H1 (cell line): ENCODE measurements at regions not wholly inside any gene's neighbourhood (a gene's known extent, or its start where the extent isn't known, plus 50 kb on each side); places are given as distances from the start of the nearest gene placed in this dataset.

Experiments
- ASH2L ChIP-seq: fragments of 200-600, 300-600 bp; sonication (generic); IDR thresholded peaks from one replicate; pipeline ENCODE4 v1.7.1; 2017; ENCODE audit warnings: low read length
- EZH2 ChIP-seq: fragments of 200-600 bp; sonication (generic); IDR thresholded peaks from 2 replicates; pipeline ENCODE4 v1.7.1; 2012; ENCODE audit warnings: low read depth, mild to moderate bottlenecking, moderate library complexity, low read length, inconsistent platforms; ENCODE audit not compliant: severe bottlenecking
- FOSL1 ChIP-seq: IDR thresholded peaks from 2 replicates; pipeline ENCODE4 v1.6.1; 2011; ENCODE audit warnings: mild to moderate bottlenecking, low read depth, low read length, moderate library complexity; ENCODE audit not compliant: insufficient read depth
- JUND ChIP-seq: IDR thresholded peaks from 2 replicates; pipeline ENCODE4 v1.6.1; 2011; ENCODE audit warnings: mild to moderate bottlenecking, improper control_type of control experiment, low read length
- KDM5A ChIP-seq: fragments of 200-600 bp; IDR thresholded peaks from 2 replicates; pipeline ENCODE4 v1.7.1; 2012; ENCODE audit warnings: mild to moderate bottlenecking, low read length, inconsistent platforms, mixed read lengths
- RBBP5 ChIP-seq: IDR thresholded peaks from 2 replicates; pipeline ENCODE4 v1.7.1; 2012; ENCODE audit warnings: low read depth, mild to moderate bottlenecking, inconsistent platforms, low read length, moderate library complexity, borderline replicate concordance
- SAP30 ChIP-seq: fragments of 300-600 bp; sonication (generic); IDR thresholded peaks from 2 replicates; pipeline ENCODE4 v1.7.1; 2012; ENCODE audit warnings: low read length, moderate library complexity, mild to moderate bottlenecking, inconsistent platforms; ENCODE audit not compliant: insufficient read depth, insufficient replicate concordance
- SP2 ChIP-seq: IDR thresholded peaks from 2 replicates; pipeline ENCODE4 v1.6.1; 2012; ENCODE audit warnings: mild to moderate bottlenecking, low read length, inconsistent platforms
- TEAD4 ChIP-seq: IDR thresholded peaks from 2 replicates; pipeline ENCODE4 v1.6.1; 2012; ENCODE audit warnings: low read depth, low read length, inconsistent platforms, mixed read lengths
- USF2 ChIP-seq: IDR thresholded peaks from 2 replicates; pipeline ENCODE4 v1.6.1; 2011; ENCODE audit warnings: low read length, improper control_type of control experiment

GRCh38 chr2:42112418-42112817 is 56.7 kb upstream of the EML4 start (continued):
- TF ChIP-seq EZH2: no peak
- no peak for TF ChIP-seq TEAD4
- TF ChIP-seq RBBP5: no peak
- TF ChIP-seq JUND: no peak
- no peak for TF ChIP-seq ASH2L
- TF ChIP-seq USF2: no peak
- no peak for TF ChIP-seq KDM5A
- no peak for TF ChIP-seq SP2
- TF ChIP-seq FOSL1: no peak
- TF ChIP-seq SAP30: no peak
